Tibial artery (tissue), 4 donors: ENCODE measurements at regions not wholly inside any gene's neighbourhood (a gene's known extent, or its start where the extent isn't known, plus 50 kb on each side); places are given as distances from the start of the nearest gene placed in this dataset.

Experiments
- DNase-seq, 2 donors: peaks; one replicate each; pipeline ENCODE4 v3.0.0-alpha.2; 2019
- H3K27ac ChIP-seq, 2 donors: fragments of 200-600 bp; sonication (generic) in 1 of 2; 1 replicate in 1 of 2; 2 replicates in 1 of 2; pipeline ENCODE4 v1.5.1; 2018 to 2019; ENCODE audit warnings: mild to moderate bottlenecking in 1 of 2
- H3K27me3 ChIP-seq, 2 donors: fragments of 200-600 bp; sonication (generic) in 1 of 2; one replicate each; pipeline versions ENCODE4 v1.5.1 to v1.6.0; 2016 to 2019
- H3K36me3 ChIP-seq, 3 donors: fragments of 200-600 bp; sonication (generic) in 2 of 3; one replicate each; pipeline ENCODE4 v1.5.1; 2016 to 2019; ENCODE audit warnings: mild to moderate bottlenecking in 2 of 3
- H3K4me1 ChIP-seq, 4 donors: fragments of 200-600 bp; sonication (generic) in 2 of 4; 1 replicate in 3 of 4; 2 replicates in 1 of 4; pipeline ENCODE4 v1.5.1; 2016 to 2019
- H3K4me3 ChIP-seq, 2 donors: fragments of 200-600 bp; sonication (generic) in 1 of 2; 1 replicate in 1 of 2; 2 replicates in 1 of 2; pipeline ENCODE4 v1.5.1; 2018 to 2019; ENCODE audit warnings: mild to moderate bottlenecking in 2 of 2
- H3K9me3 ChIP-seq, 3 donors: fragments of 200-600 bp; sonication (generic) in 1 of 3; one replicate each; pipeline ENCODE4 v1.5.1; 2016 to 2019
- intact Hi-C: fragments of 100-400 bp; cut with DNase I; formaldehyde crosslinking; loops from one replicate; pipeline ENCODE4 v1.15.0; 2023; ENCODE audit warnings: low total_unique reads
- TF ChIP-seq, protein P1 (sequence below), 2 experiments: fragments of 200-600 bp in 1 of 2; fragments of 450-650 bp in 1 of 2; IDR thresholded peaks; one replicate each; pipeline ENCODE4 v1.5.1; 2017 to 2019; ENCODE audit warnings: antibody characterized with exemption in 2 of 2, mild to moderate bottlenecking in 1 of 2, moderate library complexity in 1 of 2

DNA sequence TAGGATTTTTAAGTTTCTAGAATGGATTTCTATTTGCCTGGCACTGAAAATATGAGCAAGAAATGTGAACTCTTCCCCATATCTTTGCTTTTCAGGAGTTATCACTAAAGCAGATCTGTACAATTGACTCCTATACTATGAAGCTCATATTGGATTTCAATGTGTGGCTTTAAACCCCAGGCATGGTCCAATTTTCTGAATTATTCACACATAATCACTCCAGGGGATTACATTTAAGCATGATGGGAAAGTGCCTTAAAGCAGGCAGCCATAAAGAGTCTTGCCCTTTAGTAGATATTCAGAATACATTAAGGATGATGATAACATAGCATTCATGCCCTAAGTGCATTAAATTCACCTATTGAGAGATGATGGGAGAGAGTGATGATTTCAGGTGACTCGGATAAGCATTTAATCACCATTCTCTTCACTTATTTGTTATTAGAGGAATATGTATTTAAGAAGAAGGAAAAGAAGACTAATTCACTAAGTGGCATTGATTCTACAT, 331.8 kb upstream of the ROBO1 start:
- H3K27me3 ChIP-seq = no peaks in the 10 kb centered on the region
- H3K4me1 ChIP-seq = no peaks in the 10 kb centered on the region
- TF ChIP-seq, protein P1, sequence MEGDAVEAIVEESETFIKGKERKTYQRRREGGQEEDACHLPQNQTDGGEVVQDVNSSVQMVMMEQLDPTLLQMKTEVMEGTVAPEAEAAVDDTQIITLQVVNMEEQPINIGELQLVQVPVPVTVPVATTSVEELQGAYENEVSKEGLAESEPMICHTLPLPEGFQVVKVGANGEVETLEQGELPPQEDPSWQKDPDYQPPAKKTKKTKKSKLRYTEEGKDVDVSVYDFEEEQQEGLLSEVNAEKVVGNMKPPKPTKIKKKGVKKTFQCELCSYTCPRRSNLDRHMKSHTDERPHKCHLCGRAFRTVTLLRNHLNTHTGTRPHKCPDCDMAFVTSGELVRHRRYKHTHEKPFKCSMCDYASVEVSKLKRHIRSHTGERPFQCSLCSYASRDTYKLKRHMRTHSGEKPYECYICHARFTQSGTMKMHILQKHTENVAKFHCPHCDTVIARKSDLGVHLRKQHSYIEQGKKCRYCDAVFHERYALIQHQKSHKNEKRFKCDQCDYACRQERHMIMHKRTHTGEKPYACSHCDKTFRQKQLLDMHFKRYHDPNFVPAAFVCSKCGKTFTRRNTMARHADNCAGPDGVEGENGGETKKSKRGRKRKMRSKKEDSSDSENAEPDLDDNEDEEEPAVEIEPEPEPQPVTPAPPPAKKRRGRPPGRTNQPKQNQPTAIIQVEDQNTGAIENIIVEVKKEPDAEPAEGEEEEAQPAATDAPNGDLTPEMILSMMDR (IDR thresholded peaks at IDR 0.05) = no peak
- no peaks in the 10 kb centered on the region for H3K36me3 ChIP-seq
- no peaks in the 10 kb centered on the region for H3K9me3 ChIP-seq
- DNase-seq = no peak
- H3K27ac ChIP-seq = no peak overlapping the region
- intact Hi-C loops = no loop called here
- no peak overlapping the region for H3K4me3 ChIP-seq

DNA sequence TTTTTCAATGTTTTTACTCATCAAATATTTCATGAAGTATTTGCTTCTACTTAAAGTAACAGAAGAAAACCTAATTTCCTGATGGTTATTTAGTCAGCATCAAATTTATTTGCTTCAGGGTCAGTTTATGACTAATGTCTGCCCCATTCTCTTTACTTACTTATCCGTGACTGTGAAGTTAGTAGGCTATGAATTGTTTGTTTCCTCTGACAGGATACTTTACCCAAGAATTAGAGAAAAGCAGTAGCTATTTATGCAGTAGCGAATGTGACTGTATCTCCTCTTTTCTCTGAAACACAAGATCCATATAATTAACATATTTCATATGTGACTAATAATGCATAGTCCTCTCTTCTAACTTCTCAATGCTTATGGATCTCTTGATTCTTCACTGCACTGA, 329.9 kb upstream of the ROBO1 start:
- DNase-seq = no peak
- no peaks in the 10 kb centered on the region for H3K9me3 ChIP-seq
- intact Hi-C loops = no loop called here
- H3K4me1 ChIP-seq = no peaks in the 10 kb centered on the region
- H3K36me3 ChIP-seq = no peaks in the 10 kb centered on the region
- H3K27me3 ChIP-seq = no peaks in the 10 kb centered on the region
- H3K27ac ChIP-seq = no peak overlapping the region
- H3K4me3 ChIP-seq = no peak overlapping the region
- TF ChIP-seq, protein P1 (IDR thresholded peaks at IDR 0.05) = no peak

DNA sequence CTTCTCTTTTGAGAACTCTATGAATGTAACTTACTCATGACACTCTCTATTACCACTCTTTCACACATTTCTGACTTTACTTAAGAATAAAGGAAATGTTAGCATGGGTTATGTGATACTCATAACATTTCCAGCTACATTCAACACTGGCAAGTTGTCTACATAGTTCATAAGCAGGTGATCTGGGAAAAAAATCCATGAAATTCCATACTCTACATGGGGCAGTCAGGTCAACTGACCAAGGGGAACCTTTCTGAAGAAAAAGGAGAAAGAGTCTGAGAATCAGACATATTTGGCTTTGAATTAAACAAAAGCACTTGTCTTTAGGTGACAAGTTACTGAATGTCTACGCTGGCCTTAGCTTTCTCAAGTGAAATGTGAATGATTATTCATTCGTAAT, 329.1 kb upstream of the ROBO1 start:
- TF ChIP-seq, protein P1 (IDR thresholded peaks at IDR 0.05) = no peak
- intact Hi-C loops = no loop called here
- Histone ChIP-seq H3K4me1 (no peaks in the 10 kb centered on the region), H3K27ac (no peak overlapping the region), H3K36me3 (no peaks in the 10 kb centered on the region), H3K4me3 (no peak overlapping the region), H3K27me3 (no peaks in the 10 kb centered on the region), H3K9me3 (no peaks in the 10 kb centered on the region)
- DNase-seq = no peak

DNA sequence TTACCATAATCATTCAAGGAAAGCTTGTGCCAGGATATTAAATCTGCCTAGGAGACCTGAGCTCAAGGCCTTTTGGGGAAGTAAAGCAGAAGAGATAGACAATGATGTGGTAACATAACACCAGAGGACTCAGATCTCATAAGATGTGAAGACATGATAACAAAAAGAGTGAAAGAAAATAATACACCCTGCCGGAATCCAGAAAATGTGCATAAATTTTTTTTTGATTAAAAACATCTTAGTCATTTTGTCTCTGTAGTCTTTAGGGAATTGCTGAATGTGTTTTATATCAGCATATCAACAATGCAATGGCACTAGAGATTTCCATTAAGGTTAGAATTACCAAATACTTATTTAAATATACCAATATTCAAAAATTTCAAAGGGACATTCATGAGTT, 326.8 kb upstream of the ROBO1 start:
- Histone ChIP-seq H3K4me3 (no peak overlapping the region), H3K27ac (no peak overlapping the region), H3K27me3 (no peaks in the 10 kb centered on the region), H3K4me1 (no peaks in the 10 kb centered on the region), H3K9me3 (no peaks in the 10 kb centered on the region), H3K36me3 (no peaks in the 10 kb centered on the region)
- TF ChIP-seq, protein P1 (IDR thresholded peaks at IDR 0.05) = no peak
- DNase-seq = no peak
- intact Hi-C loops = no loop called here

DNA sequence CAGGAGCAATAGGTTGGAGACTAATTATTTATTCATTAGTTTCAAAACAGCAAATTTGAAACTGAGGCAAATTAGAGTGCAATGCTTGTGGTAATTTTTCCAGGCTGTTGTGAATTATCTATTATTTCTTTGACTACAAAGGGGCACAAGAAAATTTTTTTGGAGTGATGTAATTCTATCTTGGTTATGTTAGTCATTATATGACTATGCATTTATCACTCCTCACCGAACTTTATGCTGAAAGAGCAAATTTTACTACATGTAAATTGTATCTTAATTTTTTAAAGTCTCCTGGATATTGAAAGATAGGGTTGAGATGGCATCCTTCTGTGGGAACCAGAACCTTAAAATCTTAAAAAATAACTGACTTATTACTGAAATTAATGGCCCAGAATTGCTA, 320.0 kb upstream of the ROBO1 start:
- Histone ChIP-seq H3K4me3 (no peak overlapping the region), H3K27ac (no peak overlapping the region), H3K27me3 (no peaks in the 10 kb centered on the region), H3K4me1 (no peaks in the 10 kb centered on the region), H3K36me3 (no peaks in the 10 kb centered on the region), H3K9me3 (no peaks in the 10 kb centered on the region)
- intact Hi-C loops = no loop called here
- DNase-seq = no peak
- TF ChIP-seq, protein P1 (IDR thresholded peaks at IDR 0.05) = no peak

DNA sequence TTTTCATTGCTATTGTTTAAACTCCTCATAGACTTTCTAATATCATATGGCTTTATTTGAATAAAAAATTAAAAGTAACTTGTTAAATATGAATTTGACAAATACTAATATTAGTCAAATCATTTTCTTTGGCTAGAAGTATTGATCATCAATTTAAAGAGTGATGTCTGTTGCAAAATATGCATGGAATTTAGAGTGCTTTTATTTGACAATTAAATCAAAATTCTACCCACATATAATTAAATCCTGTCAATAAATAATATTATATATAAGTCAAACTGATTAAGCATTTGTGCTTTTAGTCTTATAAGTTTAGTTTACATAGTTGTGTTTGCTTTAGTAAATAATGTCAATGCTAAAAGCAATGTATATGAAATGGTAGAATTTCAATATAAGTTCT, 318.6 kb upstream of the ROBO1 start:
- Histone ChIP-seq H3K4me3 (no peak overlapping the region), H3K36me3 (no peaks in the 10 kb centered on the region), H3K27me3 (no peaks in the 10 kb centered on the region), H3K4me1 (no peaks in the 10 kb centered on the region), H3K27ac (no peak overlapping the region), H3K9me3 (no peaks in the 10 kb centered on the region)
- no peak for DNase-seq
- intact Hi-C loops = no loop called here
- TF ChIP-seq, protein P1 (IDR thresholded peaks at IDR 0.05) = no peak
